ENCODE measurements at regions not wholly inside any gene's neighbourhood (a gene's known extent, or its start where the extent isn't known, plus 50 kb on each side); places are given as distances from the start of the nearest gene placed in this dataset.

DNA sequence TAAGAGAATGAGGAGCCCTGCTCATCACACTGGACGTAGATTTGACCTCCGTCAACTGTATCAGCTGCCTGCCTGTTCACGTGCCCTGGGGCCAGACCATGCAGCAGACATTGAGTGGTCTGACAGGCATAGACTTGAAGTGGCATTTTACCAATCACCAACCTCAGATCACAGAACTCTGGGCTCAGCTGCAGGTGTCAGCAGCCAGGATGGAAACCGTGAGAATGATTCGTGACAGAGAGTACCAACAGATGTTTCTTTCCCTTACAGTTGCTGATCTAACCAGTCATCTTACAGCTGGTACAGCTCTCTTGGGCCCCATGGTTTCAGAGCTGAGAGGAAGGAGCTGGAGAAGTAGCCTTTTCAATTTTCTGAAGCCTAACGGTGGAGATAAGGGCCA lies 148.9 kb downstream of the EN1 start:
- 60% methylated on average over 6 of the region's 6 CpGs for WGBS (ENCODE audit: missing lambda C conversion rate)
- Histone ChIP-seq H3K4me2 (no peak overlapping the region), H3K9me3 (peaks cover 2% of the 10 kb centered on the region; the same call in 1 of the 3 replicates), H3K4me3 (no peak overlapping the region), H3K4me1 (peaks cover 5% of the 10 kb centered on the region; the same call in 1 of the 3 replicates), H3K27ac (no peak overlapping the region)
- POLR2A ChIA-PET, result no interaction called here
- CTCF ChIA-PET, result no interaction called here
- DNase-seq (ENCODE audit: low read depth in 1 of 2, low spot score in 1 of 2) (no peak), ATAC-seq (no peak), FAIRE-seq (no peak)
- no peak for TF ChIP-seq POLR2A (IDR thresholded peaks at IDR 0.05; ENCODE audit: low read length)

DNA sequence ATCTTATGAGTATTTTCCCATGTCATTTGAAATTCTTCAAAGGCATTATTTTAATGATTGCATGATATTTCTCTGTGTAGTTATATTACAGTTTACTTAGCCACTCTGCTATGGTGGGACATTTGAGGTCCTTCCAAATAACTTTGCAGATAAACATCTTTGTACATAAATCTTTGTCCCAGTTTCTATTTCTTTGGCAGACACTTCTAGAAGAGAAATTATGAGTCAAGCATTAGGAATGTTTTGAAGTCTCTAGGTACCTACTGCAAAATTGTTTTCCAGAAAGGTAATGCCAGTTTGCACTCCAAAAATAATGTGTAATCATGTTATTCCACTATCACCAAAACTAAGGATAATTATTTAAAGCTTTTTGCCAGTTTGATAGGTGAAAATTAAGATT lies 149.7 kb downstream of the EN1 start:
- Histone ChIP-seq H3K4me1 (peaks cover 5% of the 10 kb centered on the region; the same call in 1 of the 3 replicates), H3K4me3 (no peak overlapping the region), H3K27ac (no peak overlapping the region), H3K4me2 (no peak overlapping the region), H3K9me3 (peaks cover 6% of the 10 kb centered on the region; the same call in 1 of the 3 replicates)
- CTCF ChIA-PET, result no interaction called here
- POLR2A ChIA-PET, result no interaction called here
- no peak for FAIRE-seq
- no peak for ATAC-seq
- TF ChIP-seq KDM1A (IDR thresholded peaks at IDR 0.05; ENCODE audit: low read depth) (no peak), POLR2A (IDR thresholded peaks at IDR 0.05; ENCODE audit: low read length) (no peak), MAZ (IDR thresholded peaks at IDR 0.05; ENCODE audit: borderline replicate concordance, low read depth, low read length) (no peak), KDM5A (IDR thresholded peaks at IDR 0.05) (no peak), RAD21 (conservative IDR thresholded peaks at IDR 0.05 in 1 of 2, IDR thresholded peaks at IDR 0.05 in 1 of 2) (no peak), TP53 (CRISPR knock-in tag; IDR thresholded peaks at IDR 0.05) (no peak)
- DNase-seq (ENCODE audit: low read depth in 1 of 2, low spot score in 1 of 2), result no peak

DNA sequence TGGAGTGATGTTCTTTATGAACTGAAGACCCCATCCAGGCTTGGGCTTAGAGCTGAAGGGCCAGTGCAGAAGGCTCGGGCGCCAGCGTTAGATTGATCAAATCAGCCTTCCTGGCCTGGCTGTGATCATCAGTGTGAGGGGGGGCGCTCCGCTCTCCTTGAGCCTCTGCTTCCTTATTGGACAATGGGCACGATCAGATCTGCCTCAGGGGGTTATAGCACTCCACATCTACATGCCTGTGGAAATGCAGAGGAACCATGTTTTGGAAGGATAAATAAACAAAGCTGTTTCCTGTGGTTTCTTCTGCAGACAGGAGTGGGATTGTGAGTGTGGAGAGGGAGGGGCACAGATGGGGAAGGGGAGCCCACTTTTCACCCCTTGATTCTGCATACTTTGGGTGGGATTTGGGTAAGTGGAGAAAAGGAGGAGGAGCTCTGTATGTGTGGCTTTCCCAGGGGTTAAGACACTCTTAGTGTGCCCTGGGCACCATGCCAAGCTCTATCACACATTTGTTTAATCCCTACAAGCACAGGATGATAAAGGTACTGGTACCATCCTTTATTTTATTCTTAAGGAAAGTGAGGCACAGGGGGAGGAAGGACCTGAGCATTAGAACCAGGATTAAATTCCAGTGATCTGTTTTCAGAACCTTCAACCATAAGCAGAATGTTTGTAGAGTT lies 150.5 kb downstream of the EN1 start:
- Histone ChIP-seq H3K9me3 (peaks cover 6% of the 10 kb centered on the region; the same call in 1 of the 3 replicates), H3K4me2 (no peak overlapping the region), H3K4me1 (peaks cover 5% of the 10 kb centered on the region; the same call in 1 of the 3 replicates), H3K4me3 (no peak overlapping the region), H3K27ac (no peak overlapping the region)
- no peak for FAIRE-seq
- no peak for DNase-seq (ENCODE audit: low read depth in 1 of 2, low spot score in 1 of 2)
- 65% methylated on average over 4 of the region's 6 CpGs for WGBS (ENCODE audit: missing lambda C conversion rate)
- TF ChIP-seq, protein P1, sequence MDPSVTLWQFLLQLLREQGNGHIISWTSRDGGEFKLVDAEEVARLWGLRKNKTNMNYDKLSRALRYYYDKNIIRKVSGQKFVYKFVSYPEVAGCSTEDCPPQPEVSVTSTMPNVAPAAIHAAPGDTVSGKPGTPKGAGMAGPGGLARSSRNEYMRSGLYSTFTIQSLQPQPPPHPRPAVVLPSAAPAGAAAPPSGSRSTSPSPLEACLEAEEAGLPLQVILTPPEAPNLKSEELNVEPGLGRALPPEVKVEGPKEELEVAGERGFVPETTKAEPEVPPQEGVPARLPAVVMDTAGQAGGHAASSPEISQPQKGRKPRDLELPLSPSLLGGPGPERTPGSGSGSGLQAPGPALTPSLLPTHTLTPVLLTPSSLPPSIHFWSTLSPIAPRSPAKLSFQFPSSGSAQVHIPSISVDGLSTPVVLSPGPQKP (IDR thresholded peaks at IDR 0.05; ENCODE audit: low read depth, low read length), result no peak
- TF ChIP-seq POLR2A (IDR thresholded peaks at IDR 0.05; ENCODE audit: low read length) (no peak), MAZ (IDR thresholded peaks at IDR 0.05; ENCODE audit: borderline replicate concordance, low read depth, low read length) (no peak), ZC3H11A (IDR thresholded peaks at IDR 0.05) (no peak), HOXA7 (CRISPR knock-in tag; IDR thresholded peaks at IDR 0.05) (no peak), SREBF2 (IDR thresholded peaks at IDR 0.05) (no peak), SMC3 (IDR thresholded peaks at IDR 0.05) (no peak), RAD21 (conservative IDR thresholded peaks at IDR 0.05 in 1 of 2, IDR thresholded peaks at IDR 0.05 in 1 of 2) (no peak), FOXS1 (CRISPR knock-in tag; IDR thresholded peaks at IDR 0.05) (no peak), ZNF302 (CRISPR knock-in tag; IDR thresholded peaks at IDR 0.05) (no peak), NR3C1 (IDR thresholded peaks at IDR 0.05) (no peak), NPAS2 (CRISPR knock-in tag; IDR thresholded peaks at IDR 0.05; ENCODE audit: borderline replicate concordance) (no peak), JUNB (IDR thresholded peaks at IDR 0.05) (no peak), MYC (IDR thresholded peaks at IDR 0.05; ENCODE audit: borderline replicate concordance, low read length) (no peak), CBX2 (IDR thresholded peaks at IDR 0.05; ENCODE audit: borderline replicate concordance, low read depth) (no peak)
- TF ChIP-seq, protein P2, sequence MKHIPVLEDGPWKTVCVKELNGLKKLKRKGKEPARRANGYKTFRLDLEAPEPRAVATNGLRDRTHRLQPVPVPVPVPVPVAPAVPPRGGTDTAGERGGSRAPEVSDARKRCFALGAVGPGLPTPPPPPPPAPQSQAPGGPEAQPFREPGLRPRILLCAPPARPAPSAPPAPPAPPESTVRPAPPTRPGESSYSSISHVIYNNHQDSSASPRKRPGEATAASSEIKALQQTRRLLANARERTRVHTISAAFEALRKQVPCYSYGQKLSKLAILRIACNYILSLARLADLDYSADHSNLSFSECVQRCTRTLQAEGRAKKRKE (CRISPR knock-in tag; IDR thresholded peaks at IDR 0.05; ENCODE audit: low read depth), result no peak
- CTCF ChIA-PET, result no interaction called here
- no peak for ATAC-seq
- POLR2A ChIA-PET, result no interaction called here
